Esophagus mucosa (tissue), 1 donor: ENCODE measurements at regions not wholly inside any gene's neighbourhood (a gene's known extent, or its start where the extent isn't known, plus 50 kb on each side); places are given as distances from the start of the nearest gene placed in this dataset.
"Not testable (repeated sequence)": the region's sequence is repeated elsewhere in the genome, so short reads cannot be mapped to it uniquely, and the experiment has no call there.

Experiments
- ATAC-seq: fragments of 200-7000 bp; cut with Tn5 transposase; one replicate; pipeline ENCODE4 v1.9.1; 2020
- donor health status: DM: yes; HTN: yes; CAD: no.

- ATAC-seq, result no peak
These were observed 361.4 kb upstream of the RPS23 start for GRCh38 chr5:82639393-82640144.

- no peak for ATAC-seq
These were observed 358.4 kb upstream of the RPS23 start for GRCh38 chr5:82636591-82636990.

GRCh38 chr5:82635561-82636288, 357.6 kb upstream of the RPS23 start:
- ATAC-seq, result no peak

GRCh38 chr5:82628364-82628910, 350.3 kb upstream of the RPS23 start:
- no peak for ATAC-seq

GRCh38 chr5:82626905-82627591, 348.9 kb upstream of the RPS23 start:
- ATAC-seq, result not testable (repeated sequence)

- not testable (repeated sequence) for ATAC-seq
These were observed 347.9 kb upstream of the RPS23 start for GRCh38 chr5:82626012-82626411.

- ATAC-seq, result no peak
These were observed 345.9 kb upstream of the RPS23 start for GRCh38 chr5:82624062-82624461.

GRCh38 chr5:82622711-82623514, 344.8 kb upstream of the RPS23 start:
- ATAC-seq, result no peak

GRCh38 chr5:82622205-82622604, 344.1 kb upstream of the RPS23 start:
- ATAC-seq, result no peak

- no peak for ATAC-seq
These were observed 342.9 kb upstream of the RPS23 start for GRCh38 chr5:82620957-82621600.

GRCh38 chr5:82619097-82619496, 340.9 kb upstream of the RPS23 start:
- no peak for ATAC-seq

GRCh38 chr5:82614706-82615105, 336.6 kb upstream of the RPS23 start:
- ATAC-seq, result no peak

- ATAC-seq, result no peak
These were observed 335.7 kb upstream of the RPS23 start for GRCh38 chr5:82613891-82614290.

GRCh38 chr5:82610686-82611085, 332.5 kb upstream of the RPS23 start:
- ATAC-seq, result no peak

- ATAC-seq, result no peak
These were observed 327.4 kb upstream of the RPS23 start for GRCh38 chr5:82605441-82605973.

GRCh38 chr5:82603033-82603987, 325.2 kb upstream of the RPS23 start:
- no peak for ATAC-seq

GRCh38 chr5:82601861-82602260, 323.7 kb upstream of the RPS23 start:
- ATAC-seq, result no peak

- no peak for ATAC-seq
These were observed 322.9 kb upstream of the RPS23 start for GRCh38 chr5:82601077-82601476.

GRCh38 chr5:82599692-82600091, 321.5 kb upstream of the RPS23 start:
- ATAC-seq, result no peak

GRCh38 chr5:82599030-82599429, 320.9 kb upstream of the RPS23 start:
- no peak for ATAC-seq
